ENCODE measurements at regions not wholly inside any gene's neighbourhood (a gene's known extent, or its start where the extent isn't known, plus 50 kb on each side); places are given as distances from the start of the nearest gene placed in this dataset.

GRCh38 chr4:173752610-173753230, 222.7 kb upstream of the HAND2 start:
- Histone ChIP-seq H3K36me3 (ENCODE audit: control insufficient read depth in 3 of 3, insufficient read depth in 3 of 3, low read length in 3 of 3) (no peaks in the 10 kb centered on the region), H3K4me3 (ENCODE audit: low read length in 3 of 3) (no peak overlapping the region), H3K27me3 (ENCODE audit: control insufficient read depth in 3 of 3, insufficient read depth in 3 of 3, low read length in 3 of 3) (no peaks in the 10 kb centered on the region), H3K4me1 (ENCODE audit: control insufficient read depth in 3 of 3, insufficient read depth in 3 of 3, low read length in 3 of 3) (no peaks in the 10 kb centered on the region), H3K27ac (ENCODE audit: low read depth, low read length) (no peak overlapping the region), H3K9me3 (ENCODE audit: control insufficient read depth in 3 of 3, low read length in 3 of 3) (no peaks in the 10 kb centered on the region), H3K9ac (ENCODE audit: low read depth in 1 of 3, low read length in 3 of 3) (no peak overlapping the region)

GRCh38 chr4:173748353-173748752, 218.3 kb upstream of the HAND2 start:
- Histone ChIP-seq H3K9ac (ENCODE audit: low read depth in 1 of 3, low read length in 3 of 3) (no peak overlapping the region), H3K27ac (ENCODE audit: low read depth, low read length) (no peak overlapping the region), H3K36me3 (ENCODE audit: control insufficient read depth in 3 of 3, insufficient read depth in 3 of 3, low read length in 3 of 3) (no peaks in the 10 kb centered on the region), H3K9me3 (ENCODE audit: control insufficient read depth in 3 of 3, low read length in 3 of 3) (no peaks in the 10 kb centered on the region), H3K4me1 (ENCODE audit: control insufficient read depth in 3 of 3, insufficient read depth in 3 of 3, low read length in 3 of 3) (no peaks in the 10 kb centered on the region), H3K27me3 (ENCODE audit: control insufficient read depth in 3 of 3, insufficient read depth in 3 of 3, low read length in 3 of 3) (no peaks in the 10 kb centered on the region), H3K4me3 (ENCODE audit: low read length in 3 of 3) (no peak overlapping the region)

GRCh38 chr4:173747537-173748257, 217.7 kb upstream of the HAND2 start:
- Histone ChIP-seq H3K27ac (ENCODE audit: low read depth, low read length) (no peak overlapping the region), H3K9ac (ENCODE audit: low read depth in 1 of 3, low read length in 3 of 3) (no peak overlapping the region), H3K4me3 (ENCODE audit: low read length in 3 of 3) (no peak overlapping the region)

GRCh38 chr4:173746424-173746823, 216.4 kb upstream of the HAND2 start:
- H3K27me3 ChIP-seq (ENCODE audit: control insufficient read depth in 3 of 3, insufficient read depth in 3 of 3, low read length in 3 of 3): no peaks in the 10 kb centered on the region
- H3K27ac ChIP-seq (ENCODE audit: low read depth, low read length): no peak overlapping the region
- no peak overlapping the region for H3K9ac ChIP-seq (ENCODE audit: low read depth in 1 of 3, low read length in 3 of 3)

More at GRCh38 chr4:173747537-173748257, 217.7 kb upstream of the HAND2 start:
- Histone ChIP-seq H3K27me3 (ENCODE audit: control insufficient read depth in 3 of 3, insufficient read depth in 3 of 3, low read length in 3 of 3) (no peaks in the 10 kb centered on the region), H3K9me3 (ENCODE audit: control insufficient read depth in 3 of 3, low read length in 3 of 3) (no peaks in the 10 kb centered on the region), H3K4me1 (ENCODE audit: control insufficient read depth in 3 of 3, insufficient read depth in 3 of 3, low read length in 3 of 3) (no peaks in the 10 kb centered on the region), H3K36me3 (ENCODE audit: control insufficient read depth in 3 of 3, insufficient read depth in 3 of 3, low read length in 3 of 3) (no peaks in the 10 kb centered on the region)

GRCh38 chr4:173745765-173746164, 215.7 kb upstream of the HAND2 start:
- no peak overlapping the region for H3K9ac ChIP-seq (ENCODE audit: low read depth in 1 of 3, low read length in 3 of 3)
- no peaks in the 10 kb centered on the region for H3K27me3 ChIP-seq (ENCODE audit: control insufficient read depth in 3 of 3, insufficient read depth in 3 of 3, low read length in 3 of 3)
- H3K9me3 ChIP-seq (ENCODE audit: control insufficient read depth in 3 of 3, low read length in 3 of 3): no peaks in the 10 kb centered on the region
- H3K27ac ChIP-seq (ENCODE audit: low read depth, low read length): no peak overlapping the region
- H3K36me3 ChIP-seq (ENCODE audit: control insufficient read depth in 3 of 3, insufficient read depth in 3 of 3, low read length in 3 of 3): no peaks in the 10 kb centered on the region
- no peak overlapping the region for H3K4me3 ChIP-seq (ENCODE audit: low read length in 3 of 3)
- no peaks in the 10 kb centered on the region for H3K4me1 ChIP-seq (ENCODE audit: control insufficient read depth in 3 of 3, insufficient read depth in 3 of 3, low read length in 3 of 3)

More at GRCh38 chr4:173746424-173746823, 216.4 kb upstream of the HAND2 start:
- H3K4me3 ChIP-seq (ENCODE audit: low read length in 3 of 3): no peak overlapping the region
- H3K9me3 ChIP-seq (ENCODE audit: control insufficient read depth in 3 of 3, low read length in 3 of 3): no peaks in the 10 kb centered on the region
- no peaks in the 10 kb centered on the region for H3K36me3 ChIP-seq (ENCODE audit: control insufficient read depth in 3 of 3, insufficient read depth in 3 of 3, low read length in 3 of 3)
- no peaks in the 10 kb centered on the region for H3K4me1 ChIP-seq (ENCODE audit: control insufficient read depth in 3 of 3, insufficient read depth in 3 of 3, low read length in 3 of 3)

GRCh38 chr4:173736840-173737239, 206.8 kb upstream of the HAND2 start:
- no peaks in the 10 kb centered on the region for H3K36me3 ChIP-seq (ENCODE audit: control insufficient read depth in 3 of 3, insufficient read depth in 3 of 3, low read length in 3 of 3)
- H3K9me3 ChIP-seq (ENCODE audit: control insufficient read depth in 3 of 3, low read length in 3 of 3): no peaks in the 10 kb centered on the region
- H3K4me1 ChIP-seq (ENCODE audit: control insufficient read depth in 3 of 3, insufficient read depth in 3 of 3, low read length in 3 of 3): no peaks in the 10 kb centered on the region
- H3K27ac ChIP-seq (ENCODE audit: low read depth, low read length): no peak overlapping the region
- no peaks in the 10 kb centered on the region for H3K27me3 ChIP-seq (ENCODE audit: control insufficient read depth in 3 of 3, insufficient read depth in 3 of 3, low read length in 3 of 3)
- H3K4me3 ChIP-seq (ENCODE audit: low read length in 3 of 3): no peak overlapping the region
- H3K9ac ChIP-seq (ENCODE audit: low read depth in 1 of 3, low read length in 3 of 3): no peak overlapping the region

- Histone ChIP-seq H3K27ac (ENCODE audit: low read depth, low read length) (no peak overlapping the region), H3K27me3 (ENCODE audit: control insufficient read depth in 3 of 3, insufficient read depth in 3 of 3, low read length in 3 of 3) (no peaks in the 10 kb centered on the region), H3K9me3 (ENCODE audit: control insufficient read depth in 3 of 3, low read length in 3 of 3) (no peaks in the 10 kb centered on the region), H3K4me3 (ENCODE audit: low read length in 3 of 3) (no peak overlapping the region), H3K36me3 (ENCODE audit: control insufficient read depth in 3 of 3, insufficient read depth in 3 of 3, low read length in 3 of 3) (no peaks in the 10 kb centered on the region), H3K4me1 (ENCODE audit: control insufficient read depth in 3 of 3, insufficient read depth in 3 of 3, low read length in 3 of 3) (no peaks in the 10 kb centered on the region), H3K9ac (ENCODE audit: low read depth in 1 of 3, low read length in 3 of 3) (no peak overlapping the region)
Observed at GRCh38 chr4:173735585-173735984, 205.6 kb upstream of the HAND2 start.

- H3K4me3 ChIP-seq (ENCODE audit: low read length in 3 of 3): no peak overlapping the region
- no peaks in the 10 kb centered on the region for H3K27me3 ChIP-seq (ENCODE audit: control insufficient read depth in 3 of 3, insufficient read depth in 3 of 3, low read length in 3 of 3)
- no peak overlapping the region for H3K27ac ChIP-seq (ENCODE audit: low read depth, low read length)
Observed at GRCh38 chr4:173735049-173735448, 205.0 kb upstream of the HAND2 start.

GRCh38 chr4:173731257-173731656, 201.2 kb upstream of the HAND2 start:
- Histone ChIP-seq H3K9me3 (ENCODE audit: control insufficient read depth in 3 of 3, low read length in 3 of 3) (no peaks in the 10 kb centered on the region), H3K9ac (ENCODE audit: low read depth in 1 of 3, low read length in 3 of 3) (no peak overlapping the region), H3K4me1 (ENCODE audit: control insufficient read depth in 3 of 3, insufficient read depth in 3 of 3, low read length in 3 of 3) (no peaks in the 10 kb centered on the region)

More at GRCh38 chr4:173735049-173735448, 205.0 kb upstream of the HAND2 start:
- no peaks in the 10 kb centered on the region for H3K9me3 ChIP-seq (ENCODE audit: control insufficient read depth in 3 of 3, low read length in 3 of 3)
- H3K36me3 ChIP-seq (ENCODE audit: control insufficient read depth in 3 of 3, insufficient read depth in 3 of 3, low read length in 3 of 3): no peaks in the 10 kb centered on the region
- H3K9ac ChIP-seq (ENCODE audit: low read depth in 1 of 3, low read length in 3 of 3): no peak overlapping the region
- no peaks in the 10 kb centered on the region for H3K4me1 ChIP-seq (ENCODE audit: control insufficient read depth in 3 of 3, insufficient read depth in 3 of 3, low read length in 3 of 3)

GRCh38 chr4:173722075-173722474, 192.0 kb upstream of the HAND2 start:
- Histone ChIP-seq H3K4me3 (ENCODE audit: low read length in 3 of 3) (no peak overlapping the region), H3K9ac (ENCODE audit: low read depth in 1 of 3, low read length in 3 of 3) (no peak overlapping the region), H3K9me3 (ENCODE audit: control insufficient read depth in 3 of 3, low read length in 3 of 3) (no peaks in the 10 kb centered on the region), H3K27me3 (ENCODE audit: control insufficient read depth in 3 of 3, insufficient read depth in 3 of 3, low read length in 3 of 3) (no peaks in the 10 kb centered on the region), H3K36me3 (ENCODE audit: control insufficient read depth in 3 of 3, insufficient read depth in 3 of 3, low read length in 3 of 3) (no peaks in the 10 kb centered on the region), H3K27ac (ENCODE audit: low read depth, low read length) (no peak overlapping the region), H3K4me1 (ENCODE audit: control insufficient read depth in 3 of 3, insufficient read depth in 3 of 3, low read length in 3 of 3) (no peaks in the 10 kb centered on the region)

More at GRCh38 chr4:173731257-173731656, 201.2 kb upstream of the HAND2 start:
- Histone ChIP-seq H3K4me3 (ENCODE audit: low read length in 3 of 3) (no peak overlapping the region), H3K27me3 (ENCODE audit: control insufficient read depth in 3 of 3, insufficient read depth in 3 of 3, low read length in 3 of 3) (no peaks in the 10 kb centered on the region), H3K27ac (ENCODE audit: low read depth, low read length) (no peak overlapping the region), H3K36me3 (ENCODE audit: control insufficient read depth in 3 of 3, insufficient read depth in 3 of 3, low read length in 3 of 3) (no peaks in the 10 kb centered on the region)
